ENCODE measurements at regions not wholly inside any gene's neighbourhood (a gene's known extent, or its start where the extent isn't known, plus 50 kb on each side); places are given as distances from the start of the nearest gene placed in this dataset.

GRCh38 chr2:55099878-55100820, 49.9 kb upstream of the RTN4 start:
- Histone ChIP-seq H3K36me3 (ENCODE audit: control insufficient read depth, insufficient read depth, low read length) (no peaks in the 10 kb centered on the region), H3K27me3 (ENCODE audit: control insufficient read depth, insufficient read depth, low read length) (no peaks in the 10 kb centered on the region), H3K4me3 (ENCODE audit: low read depth, low read length) (no peak overlapping the region)
- no peak for TF ChIP-seq CTCF (IDR thresholded peaks at IDR 0.05; ENCODE audit: insufficient read depth, low read length, poor library complexity, severe bottlenecking)
- DNase-seq (ENCODE audit: low read depth) = no peak
